HL-60 (cell line): ENCODE measurements at regions not wholly inside any gene's neighbourhood (a gene's known extent, or its start where the extent isn't known, plus 50 kb on each side); places are given as distances from the start of the nearest gene placed in this dataset.

Source experiments
- DNase-seq, 2 experiments: peaks; one replicate each; pipeline ENCODE4 v3.0.0-alpha.2; 2010 to 2020; ENCODE audit warnings: low read depth in 1 of 2, low spot score in 1 of 2
- H3K27ac ChIP-seq: fragments of 250-450 bp; sonication (Bioruptor Pico); replicated peaks from 2 replicates; pipeline ENCODE4 v1.5.1; 2020; ENCODE audit warnings: mild to moderate bottlenecking, moderate library complexity
- H3K27me3 ChIP-seq: fragments of 250-450 bp; sonication (Bioruptor Pico); 2 replicates; pipeline ENCODE4 v1.5.1; 2021; ENCODE audit warnings: mild to moderate bottlenecking, moderate library complexity; ENCODE audit not compliant: insufficient read depth, poor library complexity, severe bottlenecking
- H3K4me3 ChIP-seq: replicated peaks from 2 replicates; pipeline ENCODE4 v1.5.1; 2011; ENCODE audit warnings: mild to moderate bottlenecking, control low read depth, low read length; ENCODE audit not compliant: insufficient read depth
- GABPA ChIP-seq: IDR thresholded peaks from 2 replicates; pipeline ENCODE4 v1.6.1; 2012; ENCODE audit warnings: low read depth
- POLR2AphosphoS5 ChIP-seq: IDR thresholded peaks from 2 replicates; pipeline ENCODE4 v1.6.1; 2012; ENCODE audit warnings: low read depth
- SPI1 ChIP-seq: IDR thresholded peaks from 2 replicates; pipeline ENCODE4 v1.6.1; 2012; ENCODE audit warnings: low read depth, mild to moderate bottlenecking, borderline replicate concordance
- TF ChIP-seq, protein P1 (sequence below): IDR thresholded peaks from one replicate; pipeline ENCODE4 v1.5.1; 2011; ENCODE audit warnings: low read length, control low read depth, inconsistent platforms; ENCODE audit not compliant: insufficient read depth
- TF ChIP-seq, protein P2 (sequence below): IDR thresholded peaks from 2 replicates; pipeline ENCODE4 v1.6.1; 2012; ENCODE audit warnings: low read depth; ENCODE audit not compliant: insufficient replicate concordance

DNA sequence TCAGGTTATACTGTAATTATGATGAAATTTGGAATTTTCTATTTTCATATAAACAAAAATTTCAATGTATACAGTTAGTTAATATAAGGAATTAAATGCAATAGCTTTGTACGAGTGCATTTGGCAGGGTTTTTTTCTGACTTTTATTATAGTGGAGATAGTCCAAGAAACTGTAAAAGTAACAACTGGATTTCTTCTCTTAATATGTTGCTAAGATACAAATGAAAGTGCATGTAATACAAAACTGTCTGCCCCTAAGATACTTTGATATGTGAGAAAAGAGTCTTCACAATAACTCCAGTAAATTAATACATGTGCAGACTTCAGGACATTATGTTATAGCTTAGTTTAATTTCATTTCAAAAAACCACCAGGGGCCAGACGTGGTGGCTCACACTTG is 721.4 kb downstream of the CBLN4 start:
- Histone ChIP-seq H3K4me3 (no peak overlapping the region), H3K27ac (no peak overlapping the region), H3K27me3 (no peaks in the 10 kb centered on the region)
- TF ChIP-seq POLR2AphosphoS5: no peak
- no peak for TF ChIP-seq GABPA
- TF ChIP-seq, protein P1, sequence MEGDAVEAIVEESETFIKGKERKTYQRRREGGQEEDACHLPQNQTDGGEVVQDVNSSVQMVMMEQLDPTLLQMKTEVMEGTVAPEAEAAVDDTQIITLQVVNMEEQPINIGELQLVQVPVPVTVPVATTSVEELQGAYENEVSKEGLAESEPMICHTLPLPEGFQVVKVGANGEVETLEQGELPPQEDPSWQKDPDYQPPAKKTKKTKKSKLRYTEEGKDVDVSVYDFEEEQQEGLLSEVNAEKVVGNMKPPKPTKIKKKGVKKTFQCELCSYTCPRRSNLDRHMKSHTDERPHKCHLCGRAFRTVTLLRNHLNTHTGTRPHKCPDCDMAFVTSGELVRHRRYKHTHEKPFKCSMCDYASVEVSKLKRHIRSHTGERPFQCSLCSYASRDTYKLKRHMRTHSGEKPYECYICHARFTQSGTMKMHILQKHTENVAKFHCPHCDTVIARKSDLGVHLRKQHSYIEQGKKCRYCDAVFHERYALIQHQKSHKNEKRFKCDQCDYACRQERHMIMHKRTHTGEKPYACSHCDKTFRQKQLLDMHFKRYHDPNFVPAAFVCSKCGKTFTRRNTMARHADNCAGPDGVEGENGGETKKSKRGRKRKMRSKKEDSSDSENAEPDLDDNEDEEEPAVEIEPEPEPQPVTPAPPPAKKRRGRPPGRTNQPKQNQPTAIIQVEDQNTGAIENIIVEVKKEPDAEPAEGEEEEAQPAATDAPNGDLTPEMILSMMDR: no peak
- TF ChIP-seq, protein P2, sequence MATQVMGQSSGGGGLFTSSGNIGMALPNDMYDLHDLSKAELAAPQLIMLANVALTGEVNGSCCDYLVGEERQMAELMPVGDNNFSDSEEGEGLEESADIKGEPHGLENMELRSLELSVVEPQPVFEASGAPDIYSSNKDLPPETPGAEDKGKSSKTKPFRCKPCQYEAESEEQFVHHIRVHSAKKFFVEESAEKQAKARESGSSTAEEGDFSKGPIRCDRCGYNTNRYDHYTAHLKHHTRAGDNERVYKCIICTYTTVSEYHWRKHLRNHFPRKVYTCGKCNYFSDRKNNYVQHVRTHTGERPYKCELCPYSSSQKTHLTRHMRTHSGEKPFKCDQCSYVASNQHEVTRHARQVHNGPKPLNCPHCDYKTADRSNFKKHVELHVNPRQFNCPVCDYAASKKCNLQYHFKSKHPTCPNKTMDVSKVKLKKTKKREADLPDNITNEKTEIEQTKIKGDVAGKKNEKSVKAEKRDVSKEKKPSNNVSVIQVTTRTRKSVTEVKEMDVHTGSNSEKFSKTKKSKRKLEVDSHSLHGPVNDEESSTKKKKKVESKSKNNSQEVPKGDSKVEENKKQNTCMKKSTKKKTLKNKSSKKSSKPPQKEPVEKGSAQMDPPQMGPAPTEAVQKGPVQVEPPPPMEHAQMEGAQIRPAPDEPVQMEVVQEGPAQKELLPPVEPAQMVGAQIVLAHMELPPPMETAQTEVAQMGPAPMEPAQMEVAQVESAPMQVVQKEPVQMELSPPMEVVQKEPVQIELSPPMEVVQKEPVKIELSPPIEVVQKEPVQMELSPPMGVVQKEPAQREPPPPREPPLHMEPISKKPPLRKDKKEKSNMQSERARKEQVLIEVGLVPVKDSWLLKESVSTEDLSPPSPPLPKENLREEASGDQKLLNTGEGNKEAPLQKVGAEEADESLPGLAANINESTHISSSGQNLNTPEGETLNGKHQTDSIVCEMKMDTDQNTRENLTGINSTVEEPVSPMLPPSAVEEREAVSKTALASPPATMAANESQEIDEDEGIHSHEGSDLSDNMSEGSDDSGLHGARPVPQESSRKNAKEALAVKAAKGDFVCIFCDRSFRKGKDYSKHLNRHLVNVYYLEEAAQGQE: no peak
- DNase-seq: no peak

DNA sequence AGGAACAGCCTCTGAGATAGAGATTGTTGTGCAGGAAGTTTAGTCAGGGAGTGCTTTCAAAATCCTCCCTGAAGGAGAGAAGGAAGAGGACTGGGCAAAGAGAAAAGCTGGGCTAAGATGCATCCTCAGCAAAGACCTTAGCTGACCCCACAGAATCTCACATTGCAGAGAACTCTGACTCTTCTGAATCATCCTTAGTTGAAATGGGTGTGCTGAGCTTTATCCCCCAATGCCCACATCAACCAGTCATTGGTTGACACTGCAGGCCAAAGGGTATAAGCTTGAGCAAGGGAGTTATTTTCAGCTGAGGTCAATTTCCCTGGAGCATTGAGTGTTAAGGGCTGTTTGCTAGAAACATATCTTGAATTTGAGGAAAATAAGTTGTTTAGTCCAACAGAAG is 732.2 kb downstream of the CBLN4 start:
- H3K4me3 ChIP-seq: no peak overlapping the region
- no peak for DNase-seq
- TF ChIP-seq, protein P2: no peak
- TF ChIP-seq SPI1 (no peak), POLR2AphosphoS5 (no peak), GABPA (no peak)
- TF ChIP-seq, protein P1: no peak
- no peak overlapping the region for H3K27ac ChIP-seq
- H3K27me3 ChIP-seq: no peaks in the 10 kb centered on the region

DNA sequence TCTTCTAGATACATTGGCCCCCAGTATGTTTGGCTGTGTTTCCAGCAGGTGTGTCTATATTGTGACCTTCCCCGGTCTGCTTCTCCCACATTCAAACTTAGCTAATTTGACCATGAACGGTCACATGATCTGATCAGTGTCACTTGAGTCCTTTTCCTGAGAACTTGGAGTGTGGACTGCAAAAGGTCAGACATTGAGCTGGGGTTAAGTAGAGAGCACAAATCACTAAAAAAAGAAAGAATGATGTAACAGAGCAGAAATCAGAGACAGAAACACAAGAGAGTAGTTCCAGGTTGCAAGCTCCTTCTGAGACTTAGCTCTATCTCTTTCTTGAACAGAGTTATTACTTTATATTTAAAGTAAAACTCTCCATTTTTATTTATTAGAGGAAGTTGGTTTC is 733.9 kb downstream of the CBLN4 start:
- DNase-seq: no peak
- Histone ChIP-seq H3K4me3 (no peak overlapping the region), H3K27me3 (no peaks in the 10 kb centered on the region), H3K27ac (no peak overlapping the region)
- TF ChIP-seq, protein P1: no peak
- TF ChIP-seq, protein P2: no peak
- TF ChIP-seq POLR2AphosphoS5 (no peak), SPI1 (no peak), GABPA (no peak)
